ENCODE measurements at regions not wholly inside any gene's neighbourhood (a gene's known extent, or its start where the extent isn't known, plus 50 kb on each side); places are given as distances from the start of the nearest gene placed in this dataset.

GRCh38 chr2:176415174-176415895 is 146.1 kb downstream of the MTX2 start:
- Histone ChIP-seq H3K9me3 (no peaks in the 10 kb centered on the region), H3K4me3 (no peak overlapping the region), H3K4me1 (no peaks in the 10 kb centered on the region), H3K36me3 (no peaks in the 10 kb centered on the region), H3K27me3 (no peaks in the 10 kb centered on the region), H3K27ac (no peak overlapping the region)
- intact Hi-C loops (cut with DNase I; ENCODE audit: low total_unique reads): no loop called here
- no peak for TF ChIP-seq POLR2A (IDR thresholded peaks at IDR 0.05)
- no peak for TF ChIP-seq CTCF (IDR thresholded peaks at IDR 0.05 in 4 of 5, conservative IDR thresholded peaks at IDR 0.05 in 1 of 5)
- no peak for DNase-seq
- in situ Hi-C loops (cut with MboI; ENCODE audit: low sequenced_read_pairs in 4 of 4): no loop called here
- ATAC-seq: no peak

DNA sequence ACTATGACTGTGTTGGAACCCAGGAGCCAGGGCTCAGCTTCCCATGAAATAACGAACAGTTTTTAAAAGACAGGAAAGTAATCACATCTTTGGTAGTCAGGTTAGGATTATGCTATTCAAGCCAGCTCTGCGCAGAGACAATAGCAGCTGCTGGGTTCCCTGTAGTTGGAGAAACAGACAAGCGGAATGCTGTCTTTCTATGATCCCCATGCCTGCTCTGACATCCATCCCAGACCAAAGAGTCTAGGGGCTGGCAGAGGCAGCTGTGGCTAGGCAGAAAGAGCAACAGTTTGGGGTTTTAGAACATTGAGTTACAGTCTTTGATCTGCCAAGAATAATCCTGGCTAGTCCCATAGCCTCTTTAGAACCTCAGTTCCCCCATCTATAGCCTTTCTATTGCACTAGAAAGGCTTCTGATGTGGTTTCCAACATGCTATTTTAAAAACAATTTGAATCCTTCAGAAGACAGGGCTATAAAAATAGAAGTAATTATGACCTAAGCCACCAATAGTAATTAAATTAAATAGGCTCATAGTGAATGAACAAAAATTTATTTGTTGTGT is 146.8 kb downstream of the MTX2 start:
- no peak overlapping the region for H3K27ac ChIP-seq
- no peak for DNase-seq
- no peaks in the 10 kb centered on the region for H3K27me3 ChIP-seq
- intact Hi-C loops (cut with DNase I; ENCODE audit: low total_unique reads) (no loop called here), in situ Hi-C loops (cut with MboI; ENCODE audit: low sequenced_read_pairs in 4 of 4) (no loop called here)
- TF ChIP-seq POLR2A (IDR thresholded peaks at IDR 0.05): no peak
- TF ChIP-seq CTCF (IDR thresholded peaks at IDR 0.05 in 4 of 5, conservative IDR thresholded peaks at IDR 0.05 in 1 of 5): no peak
- H3K4me1 ChIP-seq: no peaks in the 10 kb centered on the region
- H3K36me3 ChIP-seq: no peaks in the 10 kb centered on the region
- ATAC-seq: no peak
- no peaks in the 10 kb centered on the region for H3K9me3 ChIP-seq
- H3K4me3 ChIP-seq: no peak overlapping the region

DNA sequence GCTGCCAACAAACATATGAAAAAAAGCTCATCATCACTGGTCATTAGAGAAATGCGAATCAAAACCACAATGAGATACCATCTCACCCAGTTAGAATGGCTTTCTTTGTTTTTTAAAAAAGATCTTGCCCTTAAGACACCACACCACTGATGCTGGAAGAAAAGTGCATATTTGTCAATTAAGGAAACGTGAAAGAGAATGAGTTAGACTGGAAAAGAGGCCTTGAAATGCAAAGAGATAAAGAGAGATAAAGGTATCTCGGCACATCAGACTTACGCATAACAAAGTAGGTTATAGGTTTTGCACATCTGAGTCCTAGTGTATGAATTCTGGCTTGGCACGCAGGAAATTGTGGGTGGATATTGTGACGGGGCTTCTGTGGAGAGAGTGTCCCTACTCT is 149.5 kb downstream of the MTX2 start:
- Histone ChIP-seq H3K27ac (no peak overlapping the region), H3K4me1 (no peaks in the 10 kb centered on the region), H3K36me3 (no peaks in the 10 kb centered on the region), H3K27me3 (no peaks in the 10 kb centered on the region), H3K9me3 (no peaks in the 10 kb centered on the region), H3K4me3 (no peak overlapping the region)
- ATAC-seq (no peak), DNase-seq (no peak)
- TF ChIP-seq CTCF (IDR thresholded peaks at IDR 0.05 in 4 of 5, conservative IDR thresholded peaks at IDR 0.05 in 1 of 5) (no peak), POLR2A (IDR thresholded peaks at IDR 0.05) (no peak)
- intact Hi-C loops (cut with DNase I; ENCODE audit: low total_unique reads): no loop called here
- in situ Hi-C loops (cut with MboI; ENCODE audit: low sequenced_read_pairs in 4 of 4): no loop called here

GRCh38 chr2:176419591-176420071 is 150.4 kb downstream of the MTX2 start:
- TF ChIP-seq CTCF (IDR thresholded peaks at IDR 0.05 in 4 of 5, conservative IDR thresholded peaks at IDR 0.05 in 1 of 5) (no peak), POLR2A (IDR thresholded peaks at IDR 0.05) (no peak)
- no peak for ATAC-seq
- H3K27ac ChIP-seq: no peak overlapping the region
- no peak overlapping the region for H3K4me3 ChIP-seq
- in situ Hi-C loops (cut with MboI; ENCODE audit: low sequenced_read_pairs in 4 of 4) (no loop called here), intact Hi-C loops (cut with DNase I; ENCODE audit: low total_unique reads) (no loop called here)
- DNase-seq: no peak
- no peaks in the 10 kb centered on the region for H3K4me1 ChIP-seq
- no peaks in the 10 kb centered on the region for H3K36me3 ChIP-seq
- no peaks in the 10 kb centered on the region for H3K27me3 ChIP-seq
- no peaks in the 10 kb centered on the region for H3K9me3 ChIP-seq
